Testis (tissue), 2 donors: ENCODE measurements at regions not wholly inside any gene's neighbourhood (a gene's known extent, or its start where the extent isn't known, plus 50 kb on each side); places are given as distances from the start of the nearest gene placed in this dataset.

ENCODE experiments used
- CTCF ChIP-seq, 3 experiments: fragments of 450-650 bp in 2 of 3; fragments of 200-600 bp in 1 of 3; sonication (generic) in 1 of 3; IDR thresholded peaks; one replicate each; pipeline ENCODE4 v1.5.1; 2016 to 2019; ENCODE audit warnings: antibody characterized with exemption in 3 of 3, mild to moderate bottlenecking in 2 of 3, moderate library complexity in 1 of 3
- POLR2A ChIP-seq: fragments of 450-650 bp; IDR thresholded peaks from one replicate; pipeline ENCODE4 v1.6.1; 2017; ENCODE audit warnings: antibody characterized with exemption, mild to moderate bottlenecking, moderate library complexity

- TF ChIP-seq CTCF (IDR thresholded peaks at IDR 0.05) (no peak), POLR2A (no peak)
Observed at GRCh38 chrX:110519501-110519900, 160.9 kb downstream of the RTL9 start.
